ENCODE measurements at regions not wholly inside any gene's neighbourhood (a gene's known extent, or its start where the extent isn't known, plus 50 kb on each side); places are given as distances from the start of the nearest gene placed in this dataset.

DNA sequence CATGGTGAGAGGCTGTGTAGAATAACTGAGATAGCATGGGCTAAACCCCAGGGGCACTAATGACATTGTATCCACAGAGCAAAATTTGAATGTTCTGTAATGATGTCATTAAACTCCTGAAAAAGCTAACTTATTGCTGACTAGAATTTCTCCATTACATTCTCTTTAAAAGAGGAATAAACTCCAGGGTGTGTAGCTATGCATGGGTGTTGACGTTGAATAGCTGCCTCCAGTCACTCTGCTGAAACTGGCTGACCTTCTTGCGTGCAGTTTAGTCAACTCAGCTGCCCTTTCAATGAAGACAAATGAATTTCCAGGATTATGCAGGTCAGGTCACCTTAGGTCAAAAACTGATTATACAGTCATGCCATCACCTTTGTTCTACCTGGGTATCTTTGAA lies 617.5 kb upstream of the WWC1 start:
- 2% methylated on average over 2 of the region's 2 CpGs for WGBS (ENCODE audit: insufficient coverage, insufficient replicate concordance, low lambda C conversion rate, missing lambda C conversion rate)
- no peak for ATAC-seq
- H3K9me3 ChIP-seq (replicated peaks; ENCODE audit: control insufficient read depth, insufficient read depth, low read length): no peaks in the 10 kb centered on the region
- BruUV-seq (replicated peaks): no TSS peak
- DNase-seq (ENCODE audit: low read depth, low spot score): no peak
- in situ Hi-C loops (cut with MboI) (no loop called here), intact Hi-C loops (cut with micrococcal nuclease; ENCODE audit: unreplicated experiment) (no loop called here)
- ChIA-PET SMC1A (ENCODE audit: uncharacterized antibody, unreplicated experiment) (interaction anchor here (1.0 kb wide), 1 partner anchor 20 kb away, joined by 3 read pairs; no protein-coding TSS in a partner anchor), RAD21 (ENCODE audit: unreplicated experiment) (no interaction called here), POLR2A (no interaction called here), CTCF (interaction anchor here (0.9 to 1.3 kb wide), 2 partner anchors 11 to 50 kb away, joined by 3 to 4 read pairs; no protein-coding TSS in a partner anchor)
- no peaks in the 10 kb centered on the region for H4K20me1 ChIP-seq (ENCODE audit: control insufficient read depth, insufficient read depth)
- no peak for FAIRE-seq
- H3K9ac ChIP-seq (ENCODE audit: control insufficient read depth, insufficient read depth, low read length): no peak overlapping the region
- H3K79me2 ChIP-seq (ENCODE audit: control insufficient read depth, insufficient read depth, low read length): no peaks in the 10 kb centered on the region
- H3K4me3 ChIP-seq: no peak overlapping the region
- H3K4me2 ChIP-seq (ENCODE audit: control insufficient read depth, insufficient read depth): no peak overlapping the region
- no peaks in the 10 kb centered on the region for H3K27me3 ChIP-seq (replicated peaks in 1 of 2; ENCODE audit: control insufficient read depth in 2 of 2, insufficient read depth in 2 of 2, low read length in 1 of 2)
- no peak overlapping the region for H3K27ac ChIP-seq (ENCODE audit: control insufficient read depth, insufficient read depth)
- no peaks in the 10 kb centered on the region for H3K4me1 ChIP-seq (ENCODE audit: control insufficient read depth, insufficient read depth, low read length)
- TF ChIP-seq, protein P1, sequence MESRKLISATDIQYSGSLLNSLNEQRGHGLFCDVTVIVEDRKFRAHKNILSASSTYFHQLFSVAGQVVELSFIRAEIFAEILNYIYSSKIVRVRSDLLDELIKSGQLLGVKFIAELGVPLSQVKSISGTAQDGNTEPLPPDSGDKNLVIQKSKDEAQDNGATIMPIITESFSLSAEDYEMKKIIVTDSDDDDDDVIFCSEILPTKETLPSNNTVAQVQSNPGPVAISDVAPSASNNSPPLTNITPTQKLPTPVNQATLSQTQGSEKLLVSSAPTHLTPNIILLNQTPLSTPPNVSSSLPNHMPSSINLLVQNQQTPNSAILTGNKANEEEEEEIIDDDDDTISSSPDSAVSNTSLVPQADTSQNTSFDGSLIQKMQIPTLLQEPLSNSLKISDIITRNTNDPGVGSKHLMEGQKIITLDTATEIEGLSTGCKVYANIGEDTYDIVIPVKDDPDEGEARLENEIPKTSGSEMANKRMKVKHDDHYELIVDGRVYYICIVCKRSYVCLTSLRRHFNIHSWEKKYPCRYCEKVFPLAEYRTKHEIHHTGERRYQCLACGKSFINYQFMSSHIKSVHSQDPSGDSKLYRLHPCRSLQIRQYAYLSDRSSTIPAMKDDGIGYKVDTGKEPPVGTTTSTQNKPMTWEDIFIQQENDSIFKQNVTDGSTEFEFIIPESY (IDR thresholded peaks at IDR 0.05): no peak
- TF ChIP-seq, protein P2, sequence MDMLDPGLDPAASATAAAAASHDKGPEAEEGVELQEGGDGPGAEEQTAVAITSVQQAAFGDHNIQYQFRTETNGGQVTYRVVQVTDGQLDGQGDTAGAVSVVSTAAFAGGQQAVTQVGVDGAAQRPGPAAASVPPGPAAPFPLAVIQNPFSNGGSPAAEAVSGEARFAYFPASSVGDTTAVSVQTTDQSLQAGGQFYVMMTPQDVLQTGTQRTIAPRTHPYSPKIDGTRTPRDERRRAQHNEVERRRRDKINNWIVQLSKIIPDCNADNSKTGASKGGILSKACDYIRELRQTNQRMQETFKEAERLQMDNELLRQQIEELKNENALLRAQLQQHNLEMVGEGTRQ (IDR thresholded peaks at IDR 0.05; ENCODE audit: borderline replicate concordance, low read depth, low read length): no peak
- no peak for TF ChIP-seq NRF1 (conservative IDR thresholded peaks at IDR 0.05; ENCODE audit: low read depth, low read length)
- TF ChIP-seq FOXK2 (IDR thresholded peaks at IDR 0.05): no peak
- H3K36me3 ChIP-seq (ENCODE audit: control insufficient read depth in 2 of 2, insufficient read depth in 2 of 2, low read length in 1 of 2): no peaks in the 10 kb centered on the region
- H2AFZ ChIP-seq (ENCODE audit: control insufficient read depth, low read depth, low read length): no peak overlapping the region

DNA sequence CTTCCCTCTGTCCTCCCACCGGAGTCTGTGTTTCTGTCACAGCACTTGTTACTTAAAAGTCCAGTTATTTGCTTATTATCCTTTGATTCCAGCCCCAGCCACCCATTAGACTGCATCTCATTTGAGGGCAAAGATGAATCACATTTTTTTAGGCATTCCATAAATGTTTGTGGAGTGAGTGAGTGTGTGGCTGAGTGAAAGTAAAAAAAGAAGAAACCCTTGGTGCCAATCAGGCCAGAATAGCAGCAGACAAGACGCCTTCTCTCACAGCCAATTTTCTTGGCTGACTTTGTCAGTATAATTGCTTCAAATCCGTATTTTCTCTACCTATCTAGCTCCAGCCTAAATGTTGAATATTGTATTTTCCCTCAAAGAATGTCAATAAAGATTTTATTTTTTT lies 613.0 kb upstream of the WWC1 start:
- no TSS peak for BruUV-seq (replicated peaks)

More for the DNA sequence above, 613.0 kb upstream of the WWC1 start:
- no peak overlapping the region for H2AFZ ChIP-seq (ENCODE audit: control insufficient read depth, low read depth, low read length)
- ChIA-PET POLR2A (no interaction called here), RAD21 (ENCODE audit: unreplicated experiment) (no interaction called here), SMC1A (ENCODE audit: uncharacterized antibody, unreplicated experiment) (interaction anchor here (1.1 to 1.6 kb wide), 3 partner anchors 9 to 27 kb away, joined by 3 to 4 read pairs (median 3); no protein-coding TSS in a partner anchor), CTCF (no interaction called here)
- no peaks in the 10 kb centered on the region for H3K36me3 ChIP-seq (ENCODE audit: control insufficient read depth in 2 of 2, insufficient read depth in 2 of 2, low read length in 1 of 2)
- in situ Hi-C loops (cut with MboI): no loop called here
- WGBS (ENCODE audit: insufficient coverage, insufficient replicate concordance, low lambda C conversion rate, missing lambda C conversion rate): 27% methylated on average over 3 of the region's 3 CpGs
- no peak for FAIRE-seq
- H3K4me1 ChIP-seq (ENCODE audit: control insufficient read depth, insufficient read depth, low read length): no peaks in the 10 kb centered on the region
- H4K20me1 ChIP-seq (ENCODE audit: control insufficient read depth, insufficient read depth): no peaks in the 10 kb centered on the region
- DNase-seq (ENCODE audit: low read depth, low spot score): no peak
- ATAC-seq: no peak
- no peak overlapping the region for H3K27ac ChIP-seq (ENCODE audit: control insufficient read depth, insufficient read depth)
- intact Hi-C loops (cut with micrococcal nuclease; ENCODE audit: unreplicated experiment): no loop called here
- H3K9me3 ChIP-seq (replicated peaks; ENCODE audit: control insufficient read depth, insufficient read depth, low read length): no peaks in the 10 kb centered on the region
- no peak for TF ChIP-seq SIX5 (IDR thresholded peaks at IDR 0.05; ENCODE audit: low read depth, low read length, severe bottlenecking)
- no peak for TF ChIP-seq BRCA1 (IDR thresholded peaks at IDR 0.05; ENCODE audit: low read depth, low read length)
- no peak overlapping the region for H3K4me3 ChIP-seq
- no peak overlapping the region for H3K9ac ChIP-seq (ENCODE audit: control insufficient read depth, insufficient read depth, low read length)
- no peaks in the 10 kb centered on the region for H3K27me3 ChIP-seq (replicated peaks in 1 of 2; ENCODE audit: control insufficient read depth in 2 of 2, insufficient read depth in 2 of 2, low read length in 1 of 2)
- no peaks in the 10 kb centered on the region for H3K79me2 ChIP-seq (ENCODE audit: control insufficient read depth, insufficient read depth, low read length)
- H3K4me2 ChIP-seq (ENCODE audit: control insufficient read depth, insufficient read depth): no peak overlapping the region

Data from GM12878 (cell line).